Iris pigment epithelial cell (primary cell): ENCODE measurements at regions not wholly inside any gene's neighbourhood (a gene's known extent, or its start where the extent isn't known, plus 50 kb on each side); places are given as distances from the start of the nearest gene placed in this dataset.

ENCODE experiments used
- DNase-seq: peaks from one replicate; pipeline ENCODE4 v3.0.0-alpha.2; 2011; ENCODE audit warnings: low read depth

DNA sequence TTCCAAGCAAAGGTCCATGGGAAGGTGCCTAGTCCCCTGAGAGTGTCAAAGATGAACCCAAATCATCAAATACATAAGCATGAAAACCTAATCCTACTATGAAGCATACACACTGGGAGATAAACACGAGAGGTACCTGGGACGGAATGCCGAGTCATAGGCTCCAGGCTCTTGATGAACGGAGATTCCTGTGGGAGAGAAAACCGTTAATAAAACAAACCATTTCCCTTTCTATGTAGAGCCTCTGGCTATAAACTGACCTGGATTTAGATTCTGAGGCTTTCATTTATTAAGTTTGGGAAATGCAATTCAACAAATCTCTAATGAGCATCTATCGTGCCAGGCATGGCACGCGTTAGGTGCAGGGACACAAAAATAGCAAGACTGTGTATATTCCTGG lies 206.4 kb upstream of the IL12B start:
- no peak for DNase-seq

DNA sequence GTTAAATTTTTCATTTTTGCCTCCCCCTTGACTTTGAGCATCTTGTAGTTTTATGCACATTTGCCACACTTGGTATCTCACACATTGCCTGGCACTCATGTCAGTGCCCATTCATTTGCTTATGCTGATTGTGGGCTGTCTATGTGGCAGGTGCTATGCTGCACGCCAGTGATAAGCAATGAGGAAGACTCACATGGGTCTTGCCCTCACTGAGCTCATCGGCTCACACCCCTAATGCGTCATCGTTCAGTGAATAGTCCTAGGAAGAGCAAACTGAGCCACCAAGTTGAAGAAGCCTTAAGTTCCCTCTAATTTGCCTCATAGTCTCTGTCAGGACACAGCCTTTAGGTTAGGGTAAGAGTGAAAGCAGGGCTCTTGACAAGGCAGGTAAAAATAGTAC lies 209.4 kb upstream of the IL12B start:
- DNase-seq: no peak

DNA sequence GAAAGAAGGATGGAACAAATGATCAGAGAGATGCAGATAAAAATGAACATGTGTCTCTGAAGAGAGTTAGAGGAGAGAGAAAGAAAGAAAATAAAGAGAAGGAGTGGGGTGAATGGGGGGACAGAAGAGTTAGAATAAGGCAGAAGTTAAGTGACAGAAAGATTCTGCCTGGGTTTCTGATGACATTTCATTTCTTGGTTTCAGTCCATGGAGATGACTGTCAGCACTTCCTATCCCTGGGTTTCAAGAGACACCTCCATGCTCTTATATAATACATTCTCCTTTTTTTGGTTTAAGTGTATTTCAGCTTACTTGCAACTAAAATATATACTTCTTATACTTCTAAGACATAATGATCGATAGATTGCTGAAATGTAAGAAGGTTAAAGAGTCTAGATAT lies 213.0 kb upstream of the IL12B start:
- no peak for DNase-seq

DNA sequence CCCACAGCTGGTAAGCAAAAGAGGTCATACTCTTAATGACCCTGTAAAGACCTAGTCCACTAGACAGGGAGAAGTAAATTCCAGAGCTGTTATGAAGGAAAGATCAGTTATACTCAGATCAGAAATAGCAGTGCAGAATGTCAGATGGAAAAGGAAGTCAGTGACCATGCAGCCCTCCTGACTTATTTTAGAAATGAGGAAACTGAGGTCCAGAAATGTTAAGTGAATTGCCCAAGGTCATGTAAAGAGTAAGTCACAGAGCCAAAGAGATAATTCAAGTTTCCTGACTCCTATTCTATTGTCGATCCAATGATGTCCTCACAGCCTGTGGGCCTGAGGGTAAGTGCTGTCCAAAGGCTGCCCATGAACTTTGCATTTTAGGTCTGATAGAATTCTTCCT lies 214.9 kb upstream of the IL12B start:
- no peak for DNase-seq

DNA sequence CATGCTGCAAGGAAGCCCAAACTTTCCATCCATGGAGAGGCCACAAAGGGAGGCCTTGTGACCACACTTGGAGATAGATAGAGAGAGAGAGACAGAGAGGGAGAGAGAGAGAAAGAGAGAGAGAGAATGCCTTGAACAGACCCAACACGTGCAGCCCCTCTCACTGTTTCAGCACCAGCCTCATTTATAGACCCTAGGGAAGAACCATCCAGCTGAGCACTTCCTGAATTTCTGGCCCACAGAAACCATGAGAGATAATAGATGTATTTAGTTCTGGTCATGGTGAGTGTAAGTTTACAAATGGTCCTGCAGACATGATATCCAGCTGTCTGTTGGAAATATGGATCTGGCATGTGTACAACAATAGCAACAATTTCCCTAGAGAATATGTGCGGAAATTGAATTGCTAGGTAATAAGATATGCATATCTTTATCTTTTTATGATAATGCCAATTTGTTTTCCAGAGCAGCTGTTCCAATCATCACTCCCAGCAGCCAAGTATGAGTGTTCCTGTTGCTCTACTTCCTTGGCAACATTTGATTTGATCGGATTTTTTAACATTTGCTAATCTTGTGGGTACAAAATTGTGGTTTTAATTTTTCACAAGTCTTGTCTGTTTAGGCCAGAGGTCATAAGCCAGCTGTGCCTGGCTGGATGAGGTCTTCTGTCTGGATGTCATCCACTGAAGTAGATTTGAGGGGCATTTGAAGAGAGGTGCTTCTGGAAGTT lies 217.3 kb upstream of the IL12B start:
- no peak for DNase-seq

DNA sequence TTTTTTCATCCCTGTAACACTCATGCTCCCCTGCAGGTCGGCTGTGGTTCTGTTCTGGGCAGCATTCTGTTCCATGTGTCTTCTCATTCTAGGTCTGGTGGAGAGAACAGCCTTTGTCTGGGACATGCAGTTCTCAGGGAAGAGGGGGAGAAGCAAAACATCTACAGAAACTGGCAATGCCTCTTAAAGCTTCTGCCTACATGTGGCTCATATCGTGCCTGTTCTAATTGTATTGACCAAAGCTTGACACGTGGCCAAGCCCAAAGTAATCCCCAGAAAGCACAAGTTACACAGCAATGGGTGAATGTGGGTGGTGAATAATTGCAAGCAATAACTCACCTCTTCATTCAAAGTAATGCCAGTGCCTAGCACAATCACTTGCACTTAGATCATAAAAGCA lies 218.2 kb upstream of the IL12B start:
- no peak for DNase-seq

DNA sequence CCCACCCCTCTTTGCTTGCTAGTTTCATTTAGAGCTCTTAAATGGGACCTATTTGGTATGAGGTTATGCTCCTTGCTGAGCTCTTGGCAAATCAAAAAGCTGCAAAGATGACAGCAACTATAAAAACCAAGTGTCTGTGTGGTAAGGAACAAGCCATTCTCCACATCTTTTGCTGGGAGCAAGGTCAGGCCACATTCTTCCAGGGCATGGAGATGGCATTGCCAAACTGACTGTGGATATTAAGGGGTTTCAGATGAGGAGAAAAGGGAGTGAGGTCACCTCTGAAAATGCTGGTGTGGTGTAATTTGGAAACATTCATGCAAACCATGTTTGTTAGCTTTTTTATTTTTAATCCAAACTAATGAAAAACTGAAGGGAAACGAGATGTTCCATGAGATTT lies 218.8 kb upstream of the IL12B start:
- no peak for DNase-seq

DNA sequence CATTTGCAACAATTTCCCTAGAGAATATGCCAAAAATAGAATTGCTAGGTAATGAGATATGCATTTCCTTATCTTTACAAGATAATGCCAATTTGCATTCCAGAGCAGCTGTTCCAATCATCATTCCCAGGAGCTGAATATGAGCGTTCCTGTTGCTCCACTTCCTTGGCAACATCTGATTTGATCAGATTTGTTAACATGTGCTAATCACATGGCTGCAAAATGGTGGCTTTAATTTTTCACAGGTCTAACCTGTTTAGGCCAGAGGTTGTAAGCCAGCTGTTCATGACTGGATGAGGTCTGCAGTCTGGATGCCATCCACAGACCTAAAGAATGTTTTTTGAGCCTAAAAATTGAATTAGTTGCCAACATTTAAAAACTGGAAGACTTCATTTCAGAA lies 220.7 kb upstream of the IL12B start:
- no peak for DNase-seq

DNA sequence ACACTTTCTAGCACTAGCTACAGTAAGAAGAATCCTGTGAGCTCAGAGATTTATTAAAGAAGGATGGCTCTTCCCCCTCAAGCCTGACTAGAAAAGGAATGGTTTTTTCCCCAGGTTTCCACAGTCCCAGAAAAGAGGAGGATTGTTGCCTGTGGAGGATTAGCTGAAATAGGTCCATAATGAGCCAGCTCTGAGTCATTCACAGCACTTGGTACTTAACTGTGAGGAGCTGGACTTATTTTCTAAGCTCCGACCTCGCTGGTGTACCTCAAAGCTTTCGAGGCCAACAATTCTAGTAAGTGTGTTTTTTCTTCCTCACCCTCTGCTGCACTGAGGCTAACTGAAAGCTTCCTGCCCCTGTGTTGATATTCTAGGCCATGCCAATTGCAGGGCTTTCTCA lies 222.5 kb upstream of the IL12B start:
- DNase-seq: peak; percentile 85

DNA sequence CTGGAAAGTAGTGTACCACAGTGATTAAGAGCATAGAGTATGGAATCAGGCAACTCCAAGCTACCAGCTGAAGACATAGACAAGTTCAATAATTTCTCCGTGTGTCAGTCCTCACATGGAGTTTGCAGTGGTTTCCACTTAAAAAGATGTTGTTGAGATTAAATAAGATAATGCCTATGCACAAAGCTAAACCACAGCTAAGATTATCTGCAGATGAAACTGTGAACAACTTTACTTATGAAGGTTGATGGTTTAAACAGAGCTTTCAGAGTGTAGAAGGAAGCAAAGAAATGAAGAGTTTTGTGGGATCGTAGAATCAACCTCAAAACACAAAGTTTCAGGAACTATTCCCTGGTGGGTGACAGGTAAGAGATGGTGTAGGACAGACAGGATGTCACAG lies 223.5 kb upstream of the IL12B start:
- DNase-seq: no peak

DNA sequence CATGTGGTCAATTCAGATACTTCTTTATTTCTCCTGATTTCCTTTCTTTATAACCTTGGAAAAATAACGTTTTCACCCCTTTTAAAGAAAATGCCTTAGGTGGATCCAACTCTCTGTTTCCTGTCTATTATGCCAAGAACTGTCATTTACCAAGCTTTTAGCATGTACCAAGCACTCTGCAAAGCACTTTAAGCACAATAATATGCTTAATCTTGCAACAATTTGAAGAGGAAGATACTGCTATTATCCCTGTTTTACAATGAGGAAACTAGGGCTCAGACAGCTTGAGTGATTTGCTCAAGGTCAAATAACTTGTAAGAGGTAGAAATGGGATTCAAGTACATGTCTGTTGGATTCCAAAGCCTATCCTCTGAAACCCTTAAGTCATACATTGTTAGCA lies 224.8 kb upstream of the IL12B start:
- no peak for DNase-seq

DNA sequence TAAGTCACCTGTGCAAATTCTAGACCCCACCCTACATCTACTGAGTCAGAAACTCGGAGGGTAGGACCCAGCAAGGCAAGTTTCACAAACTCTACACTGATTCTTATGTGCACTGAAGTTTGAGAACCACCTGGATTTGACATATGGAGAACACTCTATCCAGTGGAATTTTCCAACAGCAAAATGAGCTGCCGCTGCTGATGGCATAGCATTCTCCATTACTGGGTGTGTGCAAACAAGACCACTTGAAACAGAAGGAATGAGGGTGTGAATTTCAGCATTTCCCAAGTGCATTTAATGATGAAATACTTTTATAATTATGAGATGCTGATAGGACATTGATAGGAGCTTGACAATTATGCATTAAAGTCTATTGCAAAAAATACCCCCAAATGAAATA lies 229.1 kb upstream of the IL12B start:
- no peak for DNase-seq

DNA sequence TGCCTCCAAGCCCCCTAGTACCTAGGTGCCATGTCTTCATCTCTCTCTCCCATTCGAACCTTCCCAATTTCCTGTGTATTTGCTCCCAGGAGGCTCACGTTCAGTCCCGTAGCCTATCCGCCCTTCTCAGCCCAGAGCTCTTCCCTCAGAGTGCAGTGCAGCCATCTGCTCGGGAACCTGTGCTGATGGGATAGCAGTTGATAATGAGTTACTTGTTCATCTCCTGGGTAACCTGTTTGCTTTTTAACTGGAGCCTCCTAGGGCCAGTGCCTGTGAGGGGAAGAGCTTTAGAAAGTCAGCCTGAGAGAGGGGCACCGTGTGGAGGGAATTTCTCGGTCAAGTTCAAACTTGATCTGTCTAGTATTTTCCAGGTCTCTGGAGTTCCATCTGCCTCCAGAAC lies 229.8 kb upstream of the IL12B start:
- no peak for DNase-seq

DNA sequence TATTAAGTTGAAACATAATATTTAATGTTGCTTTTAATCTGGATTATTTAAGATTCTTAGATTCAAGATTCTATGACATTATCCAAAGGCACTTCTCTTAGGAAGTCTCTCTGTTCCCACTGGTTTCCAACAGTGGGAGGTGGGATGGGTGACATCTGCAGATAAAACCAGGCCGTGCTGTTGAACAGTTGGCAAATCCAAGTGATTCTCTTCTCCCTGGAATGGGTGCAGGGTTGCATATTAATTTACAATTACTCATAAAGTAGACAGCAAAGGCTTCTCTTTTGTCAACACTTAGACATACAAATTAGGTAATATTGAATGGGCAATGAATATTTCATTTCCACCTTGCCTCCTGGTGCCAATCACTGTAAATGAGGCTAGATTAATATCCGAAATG lies 233.7 kb upstream of the IL12B start:
- no peak for DNase-seq

DNA sequence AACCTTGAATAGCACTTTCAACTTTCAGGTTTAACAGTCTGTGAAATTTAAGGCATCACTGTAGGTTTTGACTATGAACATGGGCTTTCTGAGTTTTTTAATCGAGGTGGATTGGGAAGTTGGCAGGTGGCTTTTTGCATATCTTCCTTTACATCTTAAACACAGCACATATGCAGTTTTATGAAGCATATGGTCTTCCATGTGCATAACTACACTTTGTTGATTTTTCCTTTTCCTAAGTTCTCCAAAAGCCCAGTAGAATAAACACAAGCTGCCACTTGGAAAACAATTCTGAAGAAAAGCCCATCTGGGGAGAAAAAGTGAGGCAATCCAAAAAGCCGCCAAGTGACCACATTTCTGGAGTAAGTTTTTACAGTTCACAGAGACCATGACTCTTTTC lies 236.5 kb upstream of the IL12B start:
- DNase-seq: no peak

DNA sequence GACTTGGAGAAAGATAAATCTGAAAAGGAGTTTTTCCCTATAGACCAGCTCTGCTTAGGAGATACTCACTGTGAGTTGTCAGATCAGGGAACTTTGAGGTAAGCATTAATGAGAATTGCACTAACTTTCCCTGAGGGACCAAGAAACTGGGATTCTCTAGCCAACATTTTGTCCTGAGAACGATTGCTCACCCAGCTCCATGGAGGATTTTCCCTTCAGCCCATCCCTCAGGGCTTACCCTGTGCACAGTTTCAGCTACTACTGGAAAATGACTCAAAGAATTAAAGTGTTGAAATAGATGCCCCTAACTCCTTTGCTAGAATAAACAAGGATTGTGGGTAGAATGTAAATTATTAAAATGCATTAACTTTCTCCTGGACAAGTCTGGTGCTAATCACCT lies 237.2 kb upstream of the IL12B start:
- DNase-seq: no peak

DNA sequence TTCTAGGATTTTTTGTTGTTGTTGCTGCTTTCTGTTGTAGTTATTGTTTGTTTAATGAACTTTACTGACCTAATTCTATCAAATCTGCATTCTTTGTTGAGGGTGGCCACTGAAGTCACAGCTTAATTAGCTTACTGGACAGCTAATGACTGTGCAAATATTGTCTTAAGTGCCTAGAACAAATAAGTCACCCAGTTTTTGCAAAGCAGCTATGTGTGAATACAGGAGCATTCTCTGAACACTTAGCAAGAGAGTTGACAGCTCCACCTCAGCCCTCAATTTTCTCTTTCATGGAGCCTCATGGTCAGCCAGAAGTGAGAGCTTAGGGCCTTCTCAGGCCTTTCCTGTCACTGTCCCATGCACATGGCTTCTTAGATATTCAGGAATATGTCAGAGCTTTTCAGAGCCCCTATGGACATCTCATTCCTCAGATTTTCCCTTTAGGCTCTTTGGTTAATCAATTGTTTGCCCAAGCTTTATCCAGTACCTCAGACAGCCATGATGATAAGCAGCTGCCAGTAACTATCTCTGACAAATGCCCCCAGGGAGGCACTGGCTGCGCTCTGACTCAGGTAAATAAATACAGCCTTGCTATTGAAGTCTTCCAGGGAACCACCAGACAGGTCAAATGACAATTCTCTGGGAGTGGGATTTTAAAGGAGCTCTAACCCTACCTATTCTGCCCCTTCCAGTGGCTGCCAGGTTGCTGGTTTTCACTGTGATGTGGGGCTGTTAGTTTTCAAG lies 241.4 kb upstream of the IL12B start:
- DNase-seq: no peak

DNA sequence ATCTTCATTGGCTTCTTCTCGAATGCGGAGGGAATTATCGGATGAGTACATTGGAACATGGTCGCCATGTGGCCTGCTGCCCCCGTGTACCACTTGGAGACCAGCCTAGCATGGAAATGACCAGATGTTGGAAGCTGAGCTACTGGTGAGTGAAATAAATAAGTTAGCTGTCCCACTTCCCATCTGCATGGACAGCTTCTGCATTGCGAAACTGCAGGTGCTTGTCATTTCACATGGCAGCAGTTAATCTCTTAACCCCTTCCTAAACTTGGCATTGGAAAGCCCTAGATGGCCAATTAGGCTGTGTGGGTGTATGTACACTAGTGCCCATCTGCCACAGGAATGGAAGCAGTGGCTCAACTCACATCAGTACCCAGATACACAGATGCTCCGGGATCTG lies 246.6 kb upstream of the IL12B start:
- DNase-seq: no peak

DNA sequence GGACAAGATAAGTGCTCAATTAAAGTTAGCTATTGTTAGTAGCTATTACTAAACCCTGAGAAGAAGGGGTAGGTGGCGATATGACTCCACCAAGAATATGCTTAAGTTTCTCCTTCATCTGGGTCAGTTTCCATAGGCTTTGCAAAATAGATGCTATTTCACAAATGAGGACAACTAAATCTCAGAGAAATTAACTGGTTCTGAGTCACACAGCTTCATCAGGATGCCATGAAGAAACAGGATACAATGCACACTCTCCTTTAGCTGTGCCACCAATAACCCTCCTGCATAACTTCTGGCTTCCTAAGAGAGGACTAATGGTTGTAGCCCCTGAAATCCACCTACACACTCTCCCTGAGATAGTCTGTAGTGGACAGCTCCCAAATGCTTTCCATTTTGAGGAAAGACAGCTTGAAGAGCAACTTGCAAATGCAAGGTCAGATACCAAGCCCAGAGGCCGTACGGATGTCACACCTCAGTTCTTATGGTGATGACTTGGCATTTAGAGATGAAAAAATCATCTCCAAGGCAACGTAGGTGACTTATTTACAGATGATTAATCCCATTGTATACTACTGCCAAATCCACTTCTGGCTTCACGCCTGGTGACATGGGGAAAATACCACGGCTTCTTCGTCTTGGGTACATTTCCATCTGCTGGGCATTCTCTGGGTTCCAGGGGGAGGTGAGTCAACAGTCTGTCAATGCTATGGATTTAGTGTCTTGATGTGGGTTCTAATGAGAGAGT lies 251.4 kb upstream of the IL12B start:
- peak; percentile 90 for DNase-seq

DNA sequence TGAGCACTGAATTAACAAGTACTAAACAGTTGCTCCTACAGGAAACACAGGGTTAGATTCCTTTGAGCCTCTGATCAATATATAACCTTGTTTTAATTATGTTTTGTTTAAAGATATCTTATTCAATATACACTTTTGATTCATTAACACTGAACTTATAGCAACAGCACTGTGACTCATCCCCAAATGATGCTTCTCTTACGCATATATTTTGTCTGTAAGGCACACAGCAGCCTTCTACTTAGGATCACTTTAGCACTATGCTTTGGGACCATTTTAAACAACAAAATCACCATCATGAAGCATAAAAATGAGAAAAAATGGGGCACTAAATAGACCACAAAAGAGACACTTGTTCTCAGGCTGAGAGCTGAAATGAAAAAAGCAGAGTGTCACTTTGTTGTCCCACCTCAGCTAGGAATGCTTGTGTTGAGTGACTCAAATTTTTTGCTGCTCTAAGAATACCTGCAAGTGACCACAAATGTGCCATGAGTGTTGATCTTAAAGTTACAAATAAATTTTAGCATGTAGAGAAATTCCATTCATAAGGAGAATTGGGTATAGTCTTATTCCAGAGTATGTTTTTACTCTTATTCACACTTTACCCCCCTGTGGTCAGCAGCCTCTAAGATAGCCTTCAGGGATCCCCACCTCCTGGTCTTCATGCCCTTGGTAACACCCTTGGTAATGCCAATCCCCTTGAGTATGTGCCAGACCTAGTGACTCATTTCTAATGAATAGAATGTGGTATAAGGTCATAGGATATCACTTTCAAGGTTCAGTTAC lies 252.7 kb upstream of the IL12B start:
- DNase-seq: peak; percentile 71

DNA sequence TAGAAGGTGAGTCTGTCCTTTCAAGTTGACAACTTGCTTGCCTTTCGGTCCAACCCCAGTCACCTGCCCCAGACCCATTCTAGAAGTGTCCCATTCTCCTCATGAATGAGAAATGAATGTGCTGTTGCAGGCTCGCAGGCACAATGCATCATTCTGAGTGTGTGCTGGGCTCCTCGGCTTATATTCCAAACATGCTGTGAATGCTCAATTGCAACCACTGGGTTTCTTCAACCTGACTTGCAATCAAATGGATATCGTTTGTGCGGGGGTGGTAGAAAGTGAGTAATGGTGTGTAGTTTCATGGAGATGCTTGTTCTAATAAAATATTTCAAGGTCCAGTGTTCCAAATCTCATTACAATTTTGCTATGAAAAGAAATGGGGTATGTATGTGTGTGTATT lies 256.6 kb upstream of the IL12B start:
- no peak for DNase-seq

DNA sequence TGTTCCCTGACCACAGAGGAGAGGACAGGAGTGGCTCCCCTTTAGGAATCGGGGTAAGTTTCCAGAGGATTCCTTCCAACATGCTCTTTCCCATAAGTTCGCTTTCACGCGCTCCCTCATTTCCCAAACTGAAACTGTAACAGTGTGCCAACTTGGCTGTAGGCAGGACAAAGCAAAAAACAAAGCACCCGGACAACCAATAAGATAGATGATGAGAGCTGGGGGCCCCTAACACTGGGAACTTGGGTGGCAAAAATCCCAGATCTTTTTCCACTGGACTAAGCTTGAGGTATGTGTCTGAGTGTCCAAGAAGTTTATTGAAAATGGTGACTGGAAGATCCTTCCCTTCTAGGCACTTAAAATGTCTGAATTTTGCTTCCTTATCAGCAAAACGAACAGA lies 258.7 kb upstream of the IL12B start:
- no peak for DNase-seq
